Naive thymus-derived CD4-positive, alpha-beta T cell (primary cell): ENCODE measurements at regions not wholly inside any gene's neighbourhood (a gene's known extent, or its start where the extent isn't known, plus 50 kb on each side); places are given as distances from the start of the nearest gene placed in this dataset.
"Not testable (repeated sequence)": the region's sequence is repeated elsewhere in the genome, so short reads cannot be mapped to it uniquely, and the experiment has no call there.

Experiments
- ATAC-seq: fragments of 150-1000 bp; cut with Tn5 transposase; 2 replicates; pipeline ENCODE4 v1.10.0; 2021; ENCODE audit warnings: mild to moderate bottlenecking, moderate library complexity
- CTCF ChIA-PET: fragments of 350-600 bp; sonication (Branson Sonifier 250); formaldehyde crosslinking; loops from one replicate; lab custom pipeline; 2021; ENCODE audit warnings: antibody characterized with exemption; lab: Charles Lee
- POLR2A ChIA-PET: fragments of 350-600 bp; sonication (Branson Sonifier 250); formaldehyde crosslinking; loops from one replicate; lab custom pipeline; 2021; ENCODE audit warnings: antibody characterized with exemption, inconsistent platforms; lab: Charles Lee
- DNase-seq, 9 donors: peaks; one replicate each; pipeline versions ENCODE4 v3.0.0 to v3.0.0-alpha.2; 2020 to 2022; ENCODE audit warnings: mixed read lengths in 1 of 9
- H3K27ac ChIP-seq: one replicate; pipeline ENCODE4 v1.7.0; 2013; ENCODE audit warnings: mild to moderate bottlenecking, low read depth, low read length, moderate library complexity
- H3K27me3 ChIP-seq, 2 donors: one replicate each; pipeline ENCODE4 v1.7.0; 2013; ENCODE audit warnings: low read length in 2 of 2, mild to moderate bottlenecking in 2 of 2, moderate library complexity in 2 of 2; ENCODE audit not compliant: control insufficient read depth in 2 of 2, insufficient read depth in 2 of 2
- H3K36me3 ChIP-seq, 3 experiments: 1 replicate in 2 of 3; 2 replicates in 1 of 3; pipeline ENCODE4 v1.7.0; 2013; ENCODE audit warnings: low read length in 3 of 3, mild to moderate bottlenecking in 3 of 3, moderate library complexity in 1 of 3; ENCODE audit not compliant: insufficient read depth in 3 of 3, control insufficient read depth in 2 of 3
- H3K4me1 ChIP-seq, 2 donors: one replicate each; pipeline ENCODE4 v1.7.0; 2013; ENCODE audit warnings: low read length in 2 of 2, mild to moderate bottlenecking in 2 of 2, moderate library complexity in 1 of 2; ENCODE audit not compliant: control insufficient read depth in 2 of 2, insufficient read depth in 2 of 2
- H3K4me3 ChIP-seq: 2 replicates; pipeline ENCODE4 v1.7.0; 2013; ENCODE audit warnings: mild to moderate bottlenecking, low read length
- H3K9me3 ChIP-seq, 3 experiments: 1 replicate in 2 of 3; 2 replicates in 1 of 3; pipeline ENCODE4 v1.7.0; 2013; ENCODE audit warnings: low read length in 3 of 3; ENCODE audit not compliant: control insufficient read depth in 2 of 3
- H3K27ac Mint-ChIP-seq, 9 donors: one replicate each; pipeline ENCODE4 v1.8.0; 2020 to 2022; ENCODE audit warnings: mixed read lengths in 9 of 9, mild to moderate bottlenecking in 8 of 9, moderate library complexity in 5 of 9, inconsistent platforms in 2 of 9
- H3K27me3 Mint-ChIP-seq, 5 donors: one replicate each; pipeline ENCODE4 v1.8.0; 2021 to 2022; ENCODE audit warnings: mixed read lengths in 5 of 5, mild to moderate bottlenecking in 1 of 5
- H3K36me3 Mint-ChIP-seq, 5 donors: one replicate each; pipeline ENCODE4 v1.8.0; 2020 to 2022; ENCODE audit warnings: mixed read lengths in 5 of 5, mild to moderate bottlenecking in 3 of 5, inconsistent platforms in 1 of 5
- H3K4me1 Mint-ChIP-seq, 7 donors: one replicate each; pipeline ENCODE4 v1.8.0; 2020 to 2022; ENCODE audit warnings: mixed read lengths in 7 of 7, mild to moderate bottlenecking in 3 of 7, inconsistent platforms in 1 of 7
- H3K4me3 Mint-ChIP-seq, 10 donors: one replicate each; pipeline ENCODE4 v1.8.0; 2020 to 2022; ENCODE audit warnings: mild to moderate bottlenecking in 10 of 10, mixed read lengths in 10 of 10, moderate library complexity in 6 of 10, inconsistent platforms in 2 of 10
- H3K9me3 Mint-ChIP-seq, 11 donors: one replicate each; pipeline ENCODE4 v1.8.0; 2020 to 2022; ENCODE audit warnings: mixed read lengths in 11 of 11, mild to moderate bottlenecking in 4 of 11, inconsistent platforms in 1 of 11, moderate library complexity in 1 of 11
- intact Hi-C, 2 donors: fragments of 100-400 bp; cut with micrococcal nuclease; formaldehyde crosslinking; loops; one replicate each; pipeline ENCODE4 v1.15.1; 2023

- ATAC-seq (no peak), DNase-seq (no peak)
- no peak overlapping the region for H3K4me3 ChIP-seq
- peaks cover 0 to 19% (median 8%) of the 10 kb centered on the region in 11 donors for H3K9me3 Mint-ChIP-seq
- no peaks in the 10 kb centered on the region for H3K9me3 ChIP-seq
- H3K4me3 Mint-ChIP-seq: no peak overlapping the region
- H3K36me3 Mint-ChIP-seq: peaks cover 0 to 4% (median 3%) of the 10 kb centered on the region in 5 donors
- no peaks in the 10 kb centered on the region for H3K4me1 ChIP-seq
- peaks cover 0 to 2% (median 0%) of the 10 kb centered on the region in 7 donors for H3K4me1 Mint-ChIP-seq
- H3K27ac Mint-ChIP-seq: no peak overlapping the region
- intact Hi-C loops: no loop called here
- ChIA-PET CTCF (no interaction called here), POLR2A (no interaction called here)
- H3K36me3 ChIP-seq: no peaks in the 10 kb centered on the region
- peaks cover 0 to 13% (median 4%) of the 10 kb centered on the region in 5 donors for H3K27me3 Mint-ChIP-seq
- H3K27me3 ChIP-seq: no peaks in the 10 kb centered on the region
- no peak overlapping the region for H3K27ac ChIP-seq
Observed at GRCh38 chr9:95696701-95697100, 178.8 kb upstream of the ERCC6L2 start.

GRCh38 chr9:95691435-95691834, 174.7 kb upstream of the PTCH1 start:
- Mint-ChIP-seq H3K4me3 (no peak overlapping the region), H3K36me3 (peaks cover 0 to 9% (median 3%) of the 10 kb centered on the region in 5 donors), H3K27ac (no peak overlapping the region), H3K9me3 (peaks cover 0 to 14% (median 7%) of the 10 kb centered on the region in 11 donors), H3K27me3 (peaks cover 0 to 25% (median 0%) of the 10 kb centered on the region in 5 donors), H3K4me1 (no peaks in the 10 kb centered on the region)
- Histone ChIP-seq H3K27me3 (no peaks in the 10 kb centered on the region), H3K36me3 (no peaks in the 10 kb centered on the region), H3K27ac (no peak overlapping the region), H3K4me1 (no peaks in the 10 kb centered on the region), H3K4me3 (no peak overlapping the region), H3K9me3 (no peaks in the 10 kb centered on the region)
- ChIA-PET POLR2A (no interaction called here), CTCF (interaction anchor here (0.7 kb wide), 1 partner anchor 1871 kb away, joined by 3 read pairs; no protein-coding TSS in a partner anchor)
- ATAC-seq (no peak), DNase-seq (no peak)
- intact Hi-C loops: no loop called here

DNA sequence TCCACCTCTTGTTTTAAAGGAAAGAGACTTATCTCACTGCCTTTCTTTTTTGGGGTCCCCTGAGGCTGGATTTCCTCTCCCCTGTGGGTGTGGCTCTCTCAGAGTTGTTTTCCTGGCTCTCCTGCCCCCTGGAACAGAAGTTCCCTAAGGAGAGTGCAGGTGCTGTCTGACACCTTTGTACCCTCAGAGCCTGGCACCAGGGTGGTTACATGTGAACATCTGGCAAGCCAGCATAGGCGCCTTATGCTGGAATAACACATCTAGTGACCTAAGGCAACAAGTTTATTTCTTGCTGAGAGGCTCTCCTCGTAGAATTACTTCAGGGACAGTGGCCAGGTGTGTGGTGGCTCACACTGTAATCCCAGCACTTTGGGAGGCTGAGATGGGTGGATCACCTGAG, 172.9 kb upstream of the PTCH1 start:
- DNase-seq: no peak
- Histone ChIP-seq H3K27me3 (no peaks in the 10 kb centered on the region), H3K9me3 (no peaks in the 10 kb centered on the region), H3K4me3 (no peak overlapping the region), H3K36me3 (no peaks in the 10 kb centered on the region), H3K27ac (no peak overlapping the region), H3K4me1 (no peaks in the 10 kb centered on the region)
- intact Hi-C loops: no loop called here
- H3K27ac Mint-ChIP-seq: no peak overlapping the region
- peaks cover 0 to 7% (median 0%) of the 10 kb centered on the region in 11 donors for H3K9me3 Mint-ChIP-seq
- ChIA-PET CTCF (no interaction called here), POLR2A (no interaction called here)
- no peaks in the 10 kb centered on the region for H3K4me1 Mint-ChIP-seq
- H3K4me3 Mint-ChIP-seq: no peak overlapping the region
- peaks cover 0 to 6% (median 3%) of the 10 kb centered on the region in 5 donors for H3K36me3 Mint-ChIP-seq
- ATAC-seq: no peak
- peaks cover 0 to 24% (median 0%) of the 10 kb centered on the region in 5 donors for H3K27me3 Mint-ChIP-seq

DNA sequence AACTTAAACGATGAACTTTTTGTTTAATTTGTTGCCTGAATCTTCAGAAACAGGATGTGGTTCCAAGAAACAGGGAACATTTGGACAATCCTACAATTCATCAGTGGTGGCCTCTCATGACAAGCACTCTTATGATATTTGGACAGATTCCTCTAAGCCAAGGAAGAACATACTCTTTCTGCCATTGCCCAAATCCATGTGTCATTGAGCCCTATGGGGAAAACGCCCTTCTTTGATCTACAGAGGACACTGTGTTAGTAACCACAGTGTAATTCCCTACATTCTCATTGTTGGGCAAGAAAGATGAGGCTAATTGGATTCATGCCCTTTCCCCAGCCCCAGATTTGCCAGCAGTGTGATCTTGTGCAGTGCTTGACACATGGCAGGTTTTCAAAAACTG, 167.7 kb upstream of the PTCH1 start:
- H3K36me3 Mint-ChIP-seq: peaks cover 0 to 18% (median 3%) of the 10 kb centered on the region in 5 donors
- CTCF ChIA-PET: no interaction called here
- H3K36me3 ChIP-seq: no peaks in the 10 kb centered on the region
- POLR2A ChIA-PET: no interaction called here
- peaks cover 10 to 22% (median 17%) of the 10 kb centered on the region in 7 donors for H3K4me1 Mint-ChIP-seq
- no peak overlapping the region for H3K27ac Mint-ChIP-seq
- no peak for DNase-seq
- H3K9me3 Mint-ChIP-seq: peaks cover 0 to 13% (median 0%) of the 10 kb centered on the region in 11 donors
- H3K4me3 ChIP-seq: no peak overlapping the region
- no peak for ATAC-seq
- H3K9me3 ChIP-seq: no peaks in the 10 kb centered on the region
- intact Hi-C loops: no loop called here
- H3K4me3 Mint-ChIP-seq: no peak overlapping the region
- H3K4me1 ChIP-seq: peaks cover 0 to 11% of the 10 kb centered on the region in 2 donors
- no peaks in the 10 kb centered on the region for H3K27me3 ChIP-seq
- H3K27ac ChIP-seq: no peak overlapping the region
- peaks cover 0 to 16% (median 3%) of the 10 kb centered on the region in 5 donors for H3K27me3 Mint-ChIP-seq

DNA sequence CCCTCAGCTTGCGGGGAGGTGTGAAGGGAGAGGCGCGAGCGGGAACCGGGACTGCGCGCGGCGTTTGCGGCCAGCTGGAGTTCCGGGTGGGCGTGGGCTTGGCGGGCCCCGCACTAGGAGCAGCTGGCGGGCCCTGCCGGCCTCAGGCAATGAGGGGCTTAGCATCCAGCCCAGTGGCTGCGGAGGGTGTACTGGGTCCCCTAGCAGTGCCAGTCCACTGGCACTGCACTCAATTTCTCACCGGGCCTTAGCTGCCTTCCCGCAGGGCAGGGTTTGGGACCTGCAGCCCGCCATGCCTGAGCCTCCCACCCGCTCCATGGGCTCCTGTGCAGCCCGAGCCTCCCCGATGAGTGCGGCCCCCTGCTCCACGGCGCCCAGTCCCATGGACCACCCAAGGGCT, 163.5 kb upstream of the PTCH1 start:
- H3K4me3 Mint-ChIP-seq, ATAC-seq, DNase-seq, H3K36me3 ChIP-seq, H3K27ac Mint-ChIP-seq, CTCF ChIA-PET, H3K4me3 ChIP-seq, H3K27me3 ChIP-seq, H3K27ac ChIP-seq, intact Hi-C loops, POLR2A ChIA-PET, H3K9me3 ChIP-seq: not testable (repeated sequence)
- Mint-ChIP-seq H3K27me3 (peaks cover 0 to 15% (median 3%) of the 10 kb centered on the region in 5 donors), H3K9me3 (peaks cover 0 to 13% (median 0%) of the 10 kb centered on the region in 11 donors), H3K36me3 (peaks cover 0 to 12% (median 0%) of the 10 kb centered on the region in 5 donors), H3K4me1 (peaks cover 12 to 22% (median 17%) of the 10 kb centered on the region in 7 donors)
- peaks cover 0 to 11% of the 10 kb centered on the region in 2 donors for H3K4me1 ChIP-seq

DNA sequence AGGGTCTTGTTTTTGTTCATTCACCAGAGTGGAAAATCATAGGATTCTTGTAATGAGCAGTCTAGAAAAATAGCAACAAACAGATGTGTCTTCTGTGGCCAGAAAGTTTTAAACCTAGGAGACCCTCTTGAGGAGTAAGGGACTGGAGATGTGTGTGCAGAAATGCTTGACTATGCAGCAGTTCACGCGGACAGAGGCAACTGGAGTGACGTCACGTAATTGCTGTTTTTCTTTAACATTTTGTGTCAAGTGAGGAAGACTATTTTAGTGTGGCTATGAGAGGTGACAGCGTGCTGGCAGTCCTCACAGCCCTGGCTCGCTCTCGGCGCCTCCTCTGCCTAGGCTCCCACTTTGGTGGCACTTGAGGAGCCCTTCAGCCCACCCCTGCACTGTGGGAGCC, 163.1 kb upstream of the PTCH1 start:
- DNase-seq: no peak
- intact Hi-C loops: no loop called here
- peaks cover 12 to 22% (median 17%) of the 10 kb centered on the region in 7 donors for H3K4me1 Mint-ChIP-seq
- Histone ChIP-seq H3K4me3 (no peak overlapping the region), H3K36me3 (no peaks in the 10 kb centered on the region), H3K27me3 (no peaks in the 10 kb centered on the region), H3K27ac (no peak overlapping the region), H3K4me1 (peaks cover 0 to 11% of the 10 kb centered on the region in 2 donors), H3K9me3 (no peaks in the 10 kb centered on the region)
- peaks cover 0 to 13% (median 0%) of the 10 kb centered on the region in 11 donors for H3K9me3 Mint-ChIP-seq
- no peak for ATAC-seq
- no peak overlapping the region for H3K27ac Mint-ChIP-seq
- H3K27me3 Mint-ChIP-seq: peaks cover 0 to 17% (median 4%) of the 10 kb centered on the region in 5 donors
- peaks cover 0 to 12% (median 0%) of the 10 kb centered on the region in 5 donors for H3K36me3 Mint-ChIP-seq
- ChIA-PET CTCF (no interaction called here), POLR2A (no interaction called here)
- no peak overlapping the region for H3K4me3 Mint-ChIP-seq

DNA sequence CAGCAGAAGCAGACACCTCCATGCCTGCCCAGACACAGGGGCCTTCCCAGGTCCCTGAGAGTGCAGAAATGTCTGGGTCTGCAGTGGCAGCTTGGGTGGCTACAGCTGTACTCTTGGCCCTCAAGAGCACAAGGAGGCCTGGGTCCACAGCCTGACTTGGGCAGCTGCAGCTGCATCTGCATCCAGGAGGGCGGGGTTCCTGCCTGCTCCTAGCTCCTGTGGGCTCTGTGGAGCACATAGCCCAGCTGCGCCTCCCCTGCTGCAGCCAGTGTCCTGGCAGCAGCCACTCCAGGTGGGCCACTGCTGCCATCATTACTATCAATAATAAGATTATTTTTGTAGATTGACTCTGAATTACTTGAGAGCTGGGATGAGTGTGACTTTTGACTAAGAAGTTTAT, 162.0 kb upstream of the PTCH1 start:
- Histone ChIP-seq H3K9me3 (no peaks in the 10 kb centered on the region), H3K36me3 (no peaks in the 10 kb centered on the region), H3K27me3 (no peaks in the 10 kb centered on the region), H3K4me1 (peaks cover 0 to 11% of the 10 kb centered on the region in 2 donors), H3K4me3 (no peak overlapping the region), H3K27ac (no peak overlapping the region)
- Mint-ChIP-seq H3K27ac (no peak overlapping the region), H3K27me3 (peaks cover 0 to 20% (median 6%) of the 10 kb centered on the region in 5 donors), H3K4me3 (no peak overlapping the region), H3K4me1 (peaks cover 12 to 22% (median 17%) of the 10 kb centered on the region in 7 donors), H3K36me3 (peaks cover 0 to 12% (median 0%) of the 10 kb centered on the region in 5 donors), H3K9me3 (peaks cover 0 to 13% (median 1%) of the 10 kb centered on the region in 11 donors)
- intact Hi-C loops: no loop called here
- ChIA-PET CTCF (no interaction called here), POLR2A (no interaction called here)
- no peak for DNase-seq
- ATAC-seq: no peak
